HEK293 (cell line): ENCODE measurements at regions not wholly inside any gene's neighbourhood (a gene's known extent, or its start where the extent isn't known, plus 50 kb on each side); places are given as distances from the start of the nearest gene placed in this dataset.

Source experiments
- CTCF ChIA-PET: fragments of 350-600 bp; formaldehyde crosslinking; extraction: SDS; loops from one replicate; lab custom pipeline; 2021; ENCODE audit warnings: antibody characterized with exemption; lab: Yijun Ruan, JAX
- POLR2A ChIA-PET: fragments of 300-600 bp; formaldehyde crosslinking; extraction: SDS; loops from one replicate; lab custom pipeline; 2020; ENCODE audit warnings: antibody characterized with exemption, inconsistent platforms; lab: Yijun Ruan, JAX
- H3K27ac ChIP-seq: fragments of 200-500 bp; sonication (Bioruptor generic); 2 replicates; pipeline ENCODE4 v1.5.1; 2014; ENCODE audit warnings: low read depth, low read length, control low read depth, inconsistent platforms; ENCODE audit errors: extremely low read depth
- H3K36me3 ChIP-seq, 2 experiments: fragments of 200-500 bp in 1 of 2; sonication (Bioruptor generic) in 1 of 2; 1 replicate in 1 of 2; 2 replicates in 1 of 2; pipeline ENCODE4 v1.5.1; 2014 to 2017; ENCODE audit warnings: inconsistent platforms in 2 of 2, low read length in 2 of 2; ENCODE audit not compliant: control insufficient read depth in 2 of 2, insufficient read depth in 1 of 2
- H3K4me1 ChIP-seq: fragments of 200-500 bp; sonication (Bioruptor generic); 2 replicates; pipeline ENCODE4 v1.5.1; 2014; ENCODE audit warnings: mild to moderate bottlenecking, low read length, inconsistent platforms; ENCODE audit not compliant: control insufficient read depth, insufficient read depth
- H3K4me3 ChIP-seq: 2 replicates; pipeline ENCODE4 v1.5.1; 2011; ENCODE audit warnings: low read depth, mild to moderate bottlenecking, control low read depth, low read length, moderate library complexity
- H3K9me3 ChIP-seq: fragments of 200-500 bp; sonication (Bioruptor generic); 2 replicates; pipeline ENCODE4 v1.5.1; 2014; ENCODE audit warnings: low read depth, low read length, inconsistent platforms; ENCODE audit not compliant: control insufficient read depth, insufficient read depth
- KLF1 ChIP-seq: fragments of 450-650 bp; formaldehyde crosslinking; IDR thresholded peaks from 2 replicates; pipeline ENCODE4 v1.5.1; 2016; ENCODE audit warnings: missing biosample characterization, missing genetic modification characterization
- KLF8 ChIP-seq: fragments of 450-650 bp; formaldehyde crosslinking; IDR thresholded peaks from 2 replicates; pipeline ENCODE4 v1.5.1; 2016; ENCODE audit warnings: missing biosample characterization, missing genetic modification characterization
- MZF1 ChIP-seq: fragments of 450-650 bp; formaldehyde crosslinking; IDR thresholded peaks from 2 replicates; pipeline ENCODE4 v1.5.1; 2017; ENCODE audit warnings: missing biosample characterization, missing genetic modification characterization, borderline replicate concordance
- OVOL3 ChIP-seq: fragments of 450-650 bp; formaldehyde crosslinking; IDR thresholded peaks from 2 replicates; pipeline ENCODE4 v1.5.1; 2016; ENCODE audit warnings: missing biosample characterization, missing genetic modification characterization
- SP3 ChIP-seq: fragments of 450-650 bp; formaldehyde crosslinking; IDR thresholded peaks from 2 replicates; pipeline ENCODE4 v1.5.1; 2016; ENCODE audit warnings: missing biosample characterization, missing genetic modification characterization
- TRIM28 ChIP-seq: IDR thresholded peaks from 2 replicates; pipeline ENCODE4 v1.6.1; 2011; ENCODE audit warnings: low read length, control low read depth, borderline replicate concordance
- ZBTB21 ChIP-seq: fragments of 450-650 bp; formaldehyde crosslinking; IDR thresholded peaks from 2 replicates; pipeline ENCODE4 v1.5.1; 2017; ENCODE audit warnings: missing biosample characterization, missing genetic modification characterization
- ZFP41 ChIP-seq: fragments of 450-650 bp; formaldehyde crosslinking; IDR thresholded peaks from 2 replicates; pipeline ENCODE4 v1.5.1; 2016; ENCODE audit warnings: missing biosample characterization, missing genetic modification characterization, borderline replicate concordance
- ZNF138 ChIP-seq: fragments of 450-650 bp; formaldehyde crosslinking; IDR thresholded peaks from 2 replicates; pipeline ENCODE4 v1.5.1; 2016; ENCODE audit warnings: missing biosample characterization, missing genetic modification characterization, borderline replicate concordance
- ZNF202 ChIP-seq: fragments of 450-650 bp; formaldehyde crosslinking; IDR thresholded peaks from 2 replicates; pipeline ENCODE4 v1.5.1; 2016; ENCODE audit warnings: missing biosample characterization, missing genetic modification characterization, borderline replicate concordance
- ZNF37A ChIP-seq: fragments of 450-650 bp; IDR thresholded peaks from 2 replicates; pipeline ENCODE4 v1.5.1; 2018; ENCODE audit warnings: missing biosample characterization, missing genetic modification characterization
- ZNF391 ChIP-seq: fragments of 450-650 bp; formaldehyde crosslinking; IDR thresholded peaks from 2 replicates; pipeline ENCODE4 v1.5.1; 2016; ENCODE audit warnings: low read depth, missing biosample characterization, missing genetic modification characterization, borderline replicate concordance
- ZNF423 ChIP-seq: fragments of 450-650 bp; formaldehyde crosslinking; IDR thresholded peaks from 2 replicates; pipeline ENCODE4 v1.5.1; 2016; ENCODE audit warnings: missing biosample characterization, missing genetic modification characterization
- ZNF530 ChIP-seq: fragments of 450-650 bp; formaldehyde crosslinking; IDR thresholded peaks from 2 replicates; pipeline ENCODE4 v1.5.1; 2016; ENCODE audit warnings: low read depth, missing biosample characterization, missing genetic modification characterization
- ZNF544 ChIP-seq: fragments of 450-650 bp; formaldehyde crosslinking; IDR thresholded peaks from 2 replicates; pipeline ENCODE4 v1.5.0; 2017; ENCODE audit warnings: missing biosample characterization, missing genetic modification characterization
- ZNF561 ChIP-seq: fragments of 450-650 bp; IDR thresholded peaks from 2 replicates; pipeline ENCODE4 v1.5.1; 2018; ENCODE audit warnings: missing biosample characterization, missing genetic modification characterization, borderline replicate concordance
- ZNF623 ChIP-seq: fragments of 450-650 bp; formaldehyde crosslinking; IDR thresholded peaks from 2 replicates; pipeline ENCODE4 v1.5.1; 2016; ENCODE audit warnings: missing biosample characterization, missing genetic modification characterization
- ZNF677 ChIP-seq: fragments of 450-650 bp; IDR thresholded peaks from 2 replicates; pipeline ENCODE4 v1.5.0; 2018; ENCODE audit warnings: missing biosample characterization, mild to moderate bottlenecking, missing genetic modification characterization, moderate library complexity
- ZSCAN23 ChIP-seq: fragments of 450-650 bp; formaldehyde crosslinking; IDR thresholded peaks from 2 replicates; pipeline ENCODE4 v1.5.1; 2016; ENCODE audit warnings: missing biosample characterization, missing genetic modification characterization
- TF ChIP-seq, protein P1 (sequence below): fragments of 450-650 bp; formaldehyde crosslinking; IDR thresholded peaks from 2 replicates; pipeline ENCODE4 v1.5.1; 2016; ENCODE audit warnings: missing biosample characterization, missing genetic modification characterization
- TF ChIP-seq, protein P2 (sequence below): IDR thresholded peaks from 2 replicates; pipeline ENCODE4 v1.6.1; 2011; ENCODE audit warnings: mild to moderate bottlenecking, low read depth, low read length, borderline replicate concordance
- TF ChIP-seq, protein P3 (sequence below): fragments of 450-650 bp; formaldehyde crosslinking; IDR thresholded peaks from 2 replicates; pipeline ENCODE4 v1.5.0; 2017; ENCODE audit warnings: missing biosample characterization, missing genetic modification characterization, borderline replicate concordance
- TF ChIP-seq, protein P4 (sequence below): fragments of 450-650 bp; formaldehyde crosslinking; IDR thresholded peaks from 2 replicates; pipeline ENCODE4 v1.5.1; 2016; ENCODE audit warnings: missing biosample characterization, missing genetic modification characterization, borderline replicate concordance

DNA sequence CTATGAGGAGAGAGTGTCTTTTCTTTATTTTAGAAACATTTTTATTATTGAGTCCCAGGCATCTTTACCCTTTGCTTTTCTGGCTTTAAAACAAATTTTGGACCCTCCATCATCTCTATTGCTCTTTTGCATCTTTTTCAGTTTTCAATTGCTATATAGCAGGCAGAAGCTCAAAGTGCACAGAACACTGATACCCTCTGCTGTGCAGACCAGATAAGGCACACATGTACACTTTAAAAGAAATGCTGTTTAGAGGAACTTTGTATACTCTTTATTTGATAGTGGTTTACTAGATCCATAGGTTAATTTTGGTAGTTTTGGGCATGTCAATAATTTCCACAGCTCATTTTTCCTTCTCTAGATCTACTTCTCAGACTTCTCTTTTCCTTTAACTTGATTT is 324.2 kb downstream of the SH2D4B start (continued):
- TF ChIP-seq, protein P1, sequence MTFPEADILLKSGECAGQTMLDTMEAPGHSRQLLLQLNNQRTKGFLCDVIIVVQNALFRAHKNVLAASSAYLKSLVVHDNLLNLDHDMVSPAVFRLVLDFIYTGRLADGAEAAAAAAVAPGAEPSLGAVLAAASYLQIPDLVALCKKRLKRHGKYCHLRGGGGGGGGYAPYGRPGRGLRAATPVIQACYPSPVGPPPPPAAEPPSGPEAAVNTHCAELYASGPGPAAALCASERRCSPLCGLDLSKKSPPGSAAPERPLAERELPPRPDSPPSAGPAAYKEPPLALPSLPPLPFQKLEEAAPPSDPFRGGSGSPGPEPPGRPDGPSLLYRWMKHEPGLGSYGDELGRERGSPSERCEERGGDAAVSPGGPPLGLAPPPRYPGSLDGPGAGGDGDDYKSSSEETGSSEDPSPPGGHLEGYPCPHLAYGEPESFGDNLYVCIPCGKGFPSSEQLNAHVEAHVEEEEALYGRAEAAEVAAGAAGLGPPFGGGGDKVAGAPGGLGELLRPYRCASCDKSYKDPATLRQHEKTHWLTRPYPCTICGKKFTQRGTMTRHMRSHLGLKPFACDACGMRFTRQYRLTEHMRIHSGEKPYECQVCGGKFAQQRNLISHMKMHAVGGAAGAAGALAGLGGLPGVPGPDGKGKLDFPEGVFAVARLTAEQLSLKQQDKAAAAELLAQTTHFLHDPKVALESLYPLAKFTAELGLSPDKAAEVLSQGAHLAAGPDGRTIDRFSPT (tag by site-specific recombination): no peak
- TF ChIP-seq ZNF530 (no peak), ZNF202 (no peak), ZNF623 (tag by site-specific recombination) (no peak), MZF1 (no peak), ZBTB21 (no peak), TRIM28 (no peak), ZNF544 (tag by site-specific recombination) (no peak)

DNA sequence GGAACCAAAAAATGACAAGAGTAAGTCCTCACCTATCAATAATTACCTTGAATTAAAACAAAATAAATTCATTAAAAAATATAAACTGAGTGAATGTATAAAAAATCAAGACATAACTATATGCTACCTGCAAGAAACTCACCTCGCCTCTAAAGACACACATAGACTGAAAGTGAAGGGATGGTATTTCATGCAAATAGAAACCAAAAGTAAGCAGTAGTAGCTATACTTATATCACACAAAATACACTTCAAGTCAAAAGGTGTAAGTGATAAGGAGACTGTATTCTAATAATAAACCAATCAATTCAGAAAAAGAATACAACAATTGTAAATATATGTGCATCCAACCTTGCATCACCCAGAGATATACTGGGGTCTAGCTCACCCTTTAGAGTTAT is 332.6 kb downstream of the SH2D4B start:
- Histone ChIP-seq H3K36me3 (no peaks in the 10 kb centered on the region), H3K4me1 (no peaks in the 10 kb centered on the region), H3K27ac (no peak overlapping the region), H3K4me3 (no peak overlapping the region), H3K9me3 (no peaks in the 10 kb centered on the region)
- CTCF ChIA-PET: no interaction called here
- no peak for TF ChIP-seq KLF1 (tag by site-specific recombination)
- no peak for TF ChIP-seq ZNF561
- no peak for TF ChIP-seq ZSCAN23
- TF ChIP-seq ZNF138 (tag by site-specific recombination): no peak
- TF ChIP-seq, all 188 proteins: peak for 0
- POLR2A ChIA-PET: no interaction called here

DNA sequence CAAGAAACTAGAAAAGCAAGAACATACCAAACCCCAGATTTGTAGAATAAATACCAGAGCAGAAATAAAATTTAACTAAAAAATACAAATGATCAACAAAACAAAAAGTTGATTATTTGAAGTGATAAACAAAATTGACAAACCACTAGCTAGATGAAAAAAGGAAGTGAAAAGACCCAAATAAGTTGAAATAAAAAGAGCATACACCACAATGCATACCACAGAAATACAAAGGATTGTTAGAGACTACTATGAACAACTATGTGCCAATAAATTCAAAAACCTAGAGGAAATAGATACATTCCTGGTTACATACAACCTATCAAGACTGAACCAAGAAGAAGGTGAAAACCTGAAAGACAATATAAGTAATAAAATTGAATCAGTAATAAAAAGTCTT is 333.4 kb downstream of the SH2D4B start:
- H3K4me3 ChIP-seq: no peak overlapping the region
- no peak for TF ChIP-seq ZFP41 (tag by site-specific recombination)
- TF ChIP-seq, all 188 proteins: peak for 0
- Histone ChIP-seq H3K4me1 (no peaks in the 10 kb centered on the region), H3K36me3 (no peaks in the 10 kb centered on the region), H3K9me3 (no peaks in the 10 kb centered on the region), H3K27ac (no peak overlapping the region)
- ChIA-PET POLR2A (no interaction called here), CTCF (no interaction called here)

DNA sequence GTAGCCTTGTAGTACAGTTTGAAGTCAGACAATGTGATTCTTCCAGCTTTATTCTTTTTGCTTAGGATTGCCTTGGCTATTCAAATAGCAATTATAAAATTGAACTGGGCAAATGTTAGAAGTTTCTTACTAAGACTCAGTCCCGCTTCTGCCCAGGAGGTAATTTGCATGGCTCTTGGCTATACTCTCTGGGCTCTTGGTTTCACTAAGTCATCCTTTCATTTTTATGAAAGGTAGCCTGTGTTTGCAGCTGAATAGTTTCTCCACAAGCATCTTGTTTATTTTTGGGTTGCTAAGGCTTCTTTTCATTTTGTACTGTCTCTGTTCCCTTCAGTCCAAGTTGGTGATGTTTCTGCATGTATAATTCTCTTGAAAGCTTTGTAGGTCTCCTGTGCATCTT is 340.6 kb downstream of the SH2D4B start:
- POLR2A ChIA-PET: no interaction called here
- no peak overlapping the region for H3K27ac ChIP-seq
- no peaks in the 10 kb centered on the region for H3K9me3 ChIP-seq
- no peaks in the 10 kb centered on the region for H3K36me3 ChIP-seq
- no peak overlapping the region for H3K4me3 ChIP-seq
- no peaks in the 10 kb centered on the region for H3K4me1 ChIP-seq
- CTCF ChIA-PET: interaction anchor here (1.1 kb wide), 1 partner anchor 301 kb away, joined by 3 read pairs; no protein-coding TSS in a partner anchor
- TF ChIP-seq, protein P2, sequence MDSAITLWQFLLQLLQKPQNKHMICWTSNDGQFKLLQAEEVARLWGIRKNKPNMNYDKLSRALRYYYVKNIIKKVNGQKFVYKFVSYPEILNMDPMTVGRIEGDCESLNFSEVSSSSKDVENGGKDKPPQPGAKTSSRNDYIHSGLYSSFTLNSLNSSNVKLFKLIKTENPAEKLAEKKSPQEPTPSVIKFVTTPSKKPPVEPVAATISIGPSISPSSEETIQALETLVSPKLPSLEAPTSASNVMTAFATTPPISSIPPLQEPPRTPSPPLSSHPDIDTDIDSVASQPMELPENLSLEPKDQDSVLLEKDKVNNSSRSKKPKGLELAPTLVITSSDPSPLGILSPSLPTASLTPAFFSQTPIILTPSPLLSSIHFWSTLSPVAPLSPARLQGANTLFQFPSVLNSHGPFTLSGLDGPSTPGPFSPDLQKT: no peak
- TF ChIP-seq ZNF677 (tag by site-specific recombination) (no peak), ZNF423 (no peak), KLF8 (no peak), ZNF37A (no peak), SP3 (tag by site-specific recombination) (no peak), ZSCAN23 (no peak), ZNF391 (tag by site-specific recombination) (no peak), OVOL3 (tag by site-specific recombination) (no peak)
- TF ChIP-seq, protein P3, sequence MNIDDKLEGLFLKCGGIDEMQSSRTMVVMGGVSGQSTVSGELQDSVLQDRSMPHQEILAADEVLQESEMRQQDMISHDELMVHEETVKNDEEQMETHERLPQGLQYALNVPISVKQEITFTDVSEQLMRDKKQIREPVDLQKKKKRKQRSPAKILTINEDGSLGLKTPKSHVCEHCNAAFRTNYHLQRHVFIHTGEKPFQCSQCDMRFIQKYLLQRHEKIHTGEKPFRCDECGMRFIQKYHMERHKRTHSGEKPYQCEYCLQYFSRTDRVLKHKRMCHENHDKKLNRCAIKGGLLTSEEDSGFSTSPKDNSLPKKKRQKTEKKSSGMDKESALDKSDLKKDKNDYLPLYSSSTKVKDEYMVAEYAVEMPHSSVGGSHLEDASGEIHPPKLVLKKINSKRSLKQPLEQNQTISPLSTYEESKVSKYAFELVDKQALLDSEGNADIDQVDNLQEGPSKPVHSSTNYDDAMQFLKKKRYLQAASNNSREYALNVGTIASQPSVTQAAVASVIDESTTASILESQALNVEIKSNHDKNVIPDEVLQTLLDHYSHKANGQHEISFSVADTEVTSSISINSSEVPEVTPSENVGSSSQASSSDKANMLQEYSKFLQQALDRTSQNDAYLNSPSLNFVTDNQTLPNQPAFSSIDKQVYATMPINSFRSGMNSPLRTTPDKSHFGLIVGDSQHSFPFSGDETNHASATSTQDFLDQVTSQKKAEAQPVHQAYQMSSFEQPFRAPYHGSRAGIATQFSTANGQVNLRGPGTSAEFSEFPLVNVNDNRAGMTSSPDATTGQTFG (tag by site-specific recombination): no peak
- TF ChIP-seq, protein P4, sequence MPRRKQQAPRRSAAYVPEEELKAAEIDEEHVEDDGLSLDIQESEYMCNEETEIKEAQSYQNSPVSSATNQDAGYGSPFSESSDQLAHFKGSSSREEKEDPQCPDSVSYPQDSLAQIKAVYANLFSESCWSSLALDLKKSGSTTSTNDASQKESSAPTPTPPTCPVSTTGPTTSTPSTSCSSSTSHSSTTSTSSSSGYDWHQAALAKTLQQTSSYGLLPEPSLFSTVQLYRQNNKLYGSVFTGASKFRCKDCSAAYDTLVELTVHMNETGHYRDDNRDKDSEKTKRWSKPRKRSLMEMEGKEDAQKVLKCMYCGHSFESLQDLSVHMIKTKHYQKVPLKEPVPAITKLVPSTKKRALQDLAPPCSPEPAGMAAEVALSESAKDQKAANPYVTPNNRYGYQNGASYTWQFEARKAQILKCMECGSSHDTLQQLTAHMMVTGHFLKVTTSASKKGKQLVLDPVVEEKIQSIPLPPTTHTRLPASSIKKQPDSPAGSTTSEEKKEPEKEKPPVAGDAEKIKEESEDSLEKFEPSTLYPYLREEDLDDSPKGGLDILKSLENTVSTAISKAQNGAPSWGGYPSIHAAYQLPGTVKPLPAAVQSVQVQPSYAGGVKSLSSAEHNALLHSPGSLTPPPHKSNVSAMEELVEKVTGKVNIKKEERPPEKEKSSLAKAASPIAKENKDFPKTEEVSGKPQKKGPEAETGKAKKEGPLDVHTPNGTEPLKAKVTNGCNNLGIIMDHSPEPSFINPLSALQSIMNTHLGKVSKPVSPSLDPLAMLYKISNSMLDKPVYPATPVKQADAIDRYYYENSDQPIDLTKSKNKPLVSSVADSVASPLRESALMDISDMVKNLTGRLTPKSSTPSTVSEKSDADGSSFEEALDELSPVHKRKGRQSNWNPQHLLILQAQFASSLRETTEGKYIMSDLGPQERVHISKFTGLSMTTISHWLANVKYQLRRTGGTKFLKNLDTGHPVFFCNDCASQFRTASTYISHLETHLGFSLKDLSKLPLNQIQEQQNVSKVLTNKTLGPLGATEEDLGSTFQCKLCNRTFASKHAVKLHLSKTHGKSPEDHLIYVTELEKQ: no peak
